ENCODE measurements at regions not wholly inside any gene's neighbourhood (a gene's known extent, or its start where the extent isn't known, plus 50 kb on each side); places are given as distances from the start of the nearest gene placed in this dataset.

DNA sequence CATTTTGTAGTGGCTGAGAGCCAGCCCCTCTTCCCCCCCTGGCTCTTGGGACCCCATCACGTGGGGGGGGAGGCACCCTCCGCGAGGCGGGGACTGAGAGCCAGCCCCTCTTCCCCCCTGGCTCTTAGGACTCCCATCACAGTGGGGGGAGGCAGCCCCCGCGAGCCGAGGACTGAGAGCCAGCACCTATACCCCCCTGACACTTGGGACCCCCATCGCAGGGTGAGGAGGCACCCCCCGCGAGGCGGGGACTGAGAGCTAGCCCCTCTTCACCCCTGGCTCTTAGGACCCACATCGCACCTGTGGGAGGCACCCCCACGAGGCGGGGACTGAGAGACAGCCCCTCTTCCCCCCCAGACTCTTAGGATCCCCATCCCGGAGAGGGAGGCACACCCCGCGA, 2426.5 kb upstream of the PCDH20 start:
- TF ChIP-seq, protein P1, sequence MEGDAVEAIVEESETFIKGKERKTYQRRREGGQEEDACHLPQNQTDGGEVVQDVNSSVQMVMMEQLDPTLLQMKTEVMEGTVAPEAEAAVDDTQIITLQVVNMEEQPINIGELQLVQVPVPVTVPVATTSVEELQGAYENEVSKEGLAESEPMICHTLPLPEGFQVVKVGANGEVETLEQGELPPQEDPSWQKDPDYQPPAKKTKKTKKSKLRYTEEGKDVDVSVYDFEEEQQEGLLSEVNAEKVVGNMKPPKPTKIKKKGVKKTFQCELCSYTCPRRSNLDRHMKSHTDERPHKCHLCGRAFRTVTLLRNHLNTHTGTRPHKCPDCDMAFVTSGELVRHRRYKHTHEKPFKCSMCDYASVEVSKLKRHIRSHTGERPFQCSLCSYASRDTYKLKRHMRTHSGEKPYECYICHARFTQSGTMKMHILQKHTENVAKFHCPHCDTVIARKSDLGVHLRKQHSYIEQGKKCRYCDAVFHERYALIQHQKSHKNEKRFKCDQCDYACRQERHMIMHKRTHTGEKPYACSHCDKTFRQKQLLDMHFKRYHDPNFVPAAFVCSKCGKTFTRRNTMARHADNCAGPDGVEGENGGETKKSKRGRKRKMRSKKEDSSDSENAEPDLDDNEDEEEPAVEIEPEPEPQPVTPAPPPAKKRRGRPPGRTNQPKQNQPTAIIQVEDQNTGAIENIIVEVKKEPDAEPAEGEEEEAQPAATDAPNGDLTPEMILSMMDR (conservative IDR thresholded peaks at IDR 0.05; ENCODE audit: low read depth in 2 of 2), result no peak
- TF ChIP-seq, protein P2, sequence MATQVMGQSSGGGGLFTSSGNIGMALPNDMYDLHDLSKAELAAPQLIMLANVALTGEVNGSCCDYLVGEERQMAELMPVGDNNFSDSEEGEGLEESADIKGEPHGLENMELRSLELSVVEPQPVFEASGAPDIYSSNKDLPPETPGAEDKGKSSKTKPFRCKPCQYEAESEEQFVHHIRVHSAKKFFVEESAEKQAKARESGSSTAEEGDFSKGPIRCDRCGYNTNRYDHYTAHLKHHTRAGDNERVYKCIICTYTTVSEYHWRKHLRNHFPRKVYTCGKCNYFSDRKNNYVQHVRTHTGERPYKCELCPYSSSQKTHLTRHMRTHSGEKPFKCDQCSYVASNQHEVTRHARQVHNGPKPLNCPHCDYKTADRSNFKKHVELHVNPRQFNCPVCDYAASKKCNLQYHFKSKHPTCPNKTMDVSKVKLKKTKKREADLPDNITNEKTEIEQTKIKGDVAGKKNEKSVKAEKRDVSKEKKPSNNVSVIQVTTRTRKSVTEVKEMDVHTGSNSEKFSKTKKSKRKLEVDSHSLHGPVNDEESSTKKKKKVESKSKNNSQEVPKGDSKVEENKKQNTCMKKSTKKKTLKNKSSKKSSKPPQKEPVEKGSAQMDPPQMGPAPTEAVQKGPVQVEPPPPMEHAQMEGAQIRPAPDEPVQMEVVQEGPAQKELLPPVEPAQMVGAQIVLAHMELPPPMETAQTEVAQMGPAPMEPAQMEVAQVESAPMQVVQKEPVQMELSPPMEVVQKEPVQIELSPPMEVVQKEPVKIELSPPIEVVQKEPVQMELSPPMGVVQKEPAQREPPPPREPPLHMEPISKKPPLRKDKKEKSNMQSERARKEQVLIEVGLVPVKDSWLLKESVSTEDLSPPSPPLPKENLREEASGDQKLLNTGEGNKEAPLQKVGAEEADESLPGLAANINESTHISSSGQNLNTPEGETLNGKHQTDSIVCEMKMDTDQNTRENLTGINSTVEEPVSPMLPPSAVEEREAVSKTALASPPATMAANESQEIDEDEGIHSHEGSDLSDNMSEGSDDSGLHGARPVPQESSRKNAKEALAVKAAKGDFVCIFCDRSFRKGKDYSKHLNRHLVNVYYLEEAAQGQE (IDR thresholded peaks at IDR 0.05; ENCODE audit: unreplicated experiment), result no peak
- no peak for TF ChIP-seq POLR2AphosphoS5 (IDR thresholded peaks at IDR 0.05; ENCODE audit: low read depth)
- no peak for TF ChIP-seq ZNF331 (CRISPR knock-in tag; IDR thresholded peaks at IDR 0.05; ENCODE audit: low read depth)
- TF ChIP-seq EZH2 (IDR thresholded peaks at IDR 0.05; ENCODE audit: low read depth, unreplicated experiment), result no peak
- TF ChIP-seq CREB1 (CRISPR knock-in tag; IDR thresholded peaks at IDR 0.05; ENCODE audit: low read depth), result no peak
- no peak for TF ChIP-seq EZH2phosphoT487 (IDR thresholded peaks at IDR 0.05; ENCODE audit: unreplicated experiment)
- TF ChIP-seq STAT1 (IDR thresholded peaks at IDR 0.05; ENCODE audit: unreplicated experiment), result no peak
- TF ChIP-seq, protein P3, sequence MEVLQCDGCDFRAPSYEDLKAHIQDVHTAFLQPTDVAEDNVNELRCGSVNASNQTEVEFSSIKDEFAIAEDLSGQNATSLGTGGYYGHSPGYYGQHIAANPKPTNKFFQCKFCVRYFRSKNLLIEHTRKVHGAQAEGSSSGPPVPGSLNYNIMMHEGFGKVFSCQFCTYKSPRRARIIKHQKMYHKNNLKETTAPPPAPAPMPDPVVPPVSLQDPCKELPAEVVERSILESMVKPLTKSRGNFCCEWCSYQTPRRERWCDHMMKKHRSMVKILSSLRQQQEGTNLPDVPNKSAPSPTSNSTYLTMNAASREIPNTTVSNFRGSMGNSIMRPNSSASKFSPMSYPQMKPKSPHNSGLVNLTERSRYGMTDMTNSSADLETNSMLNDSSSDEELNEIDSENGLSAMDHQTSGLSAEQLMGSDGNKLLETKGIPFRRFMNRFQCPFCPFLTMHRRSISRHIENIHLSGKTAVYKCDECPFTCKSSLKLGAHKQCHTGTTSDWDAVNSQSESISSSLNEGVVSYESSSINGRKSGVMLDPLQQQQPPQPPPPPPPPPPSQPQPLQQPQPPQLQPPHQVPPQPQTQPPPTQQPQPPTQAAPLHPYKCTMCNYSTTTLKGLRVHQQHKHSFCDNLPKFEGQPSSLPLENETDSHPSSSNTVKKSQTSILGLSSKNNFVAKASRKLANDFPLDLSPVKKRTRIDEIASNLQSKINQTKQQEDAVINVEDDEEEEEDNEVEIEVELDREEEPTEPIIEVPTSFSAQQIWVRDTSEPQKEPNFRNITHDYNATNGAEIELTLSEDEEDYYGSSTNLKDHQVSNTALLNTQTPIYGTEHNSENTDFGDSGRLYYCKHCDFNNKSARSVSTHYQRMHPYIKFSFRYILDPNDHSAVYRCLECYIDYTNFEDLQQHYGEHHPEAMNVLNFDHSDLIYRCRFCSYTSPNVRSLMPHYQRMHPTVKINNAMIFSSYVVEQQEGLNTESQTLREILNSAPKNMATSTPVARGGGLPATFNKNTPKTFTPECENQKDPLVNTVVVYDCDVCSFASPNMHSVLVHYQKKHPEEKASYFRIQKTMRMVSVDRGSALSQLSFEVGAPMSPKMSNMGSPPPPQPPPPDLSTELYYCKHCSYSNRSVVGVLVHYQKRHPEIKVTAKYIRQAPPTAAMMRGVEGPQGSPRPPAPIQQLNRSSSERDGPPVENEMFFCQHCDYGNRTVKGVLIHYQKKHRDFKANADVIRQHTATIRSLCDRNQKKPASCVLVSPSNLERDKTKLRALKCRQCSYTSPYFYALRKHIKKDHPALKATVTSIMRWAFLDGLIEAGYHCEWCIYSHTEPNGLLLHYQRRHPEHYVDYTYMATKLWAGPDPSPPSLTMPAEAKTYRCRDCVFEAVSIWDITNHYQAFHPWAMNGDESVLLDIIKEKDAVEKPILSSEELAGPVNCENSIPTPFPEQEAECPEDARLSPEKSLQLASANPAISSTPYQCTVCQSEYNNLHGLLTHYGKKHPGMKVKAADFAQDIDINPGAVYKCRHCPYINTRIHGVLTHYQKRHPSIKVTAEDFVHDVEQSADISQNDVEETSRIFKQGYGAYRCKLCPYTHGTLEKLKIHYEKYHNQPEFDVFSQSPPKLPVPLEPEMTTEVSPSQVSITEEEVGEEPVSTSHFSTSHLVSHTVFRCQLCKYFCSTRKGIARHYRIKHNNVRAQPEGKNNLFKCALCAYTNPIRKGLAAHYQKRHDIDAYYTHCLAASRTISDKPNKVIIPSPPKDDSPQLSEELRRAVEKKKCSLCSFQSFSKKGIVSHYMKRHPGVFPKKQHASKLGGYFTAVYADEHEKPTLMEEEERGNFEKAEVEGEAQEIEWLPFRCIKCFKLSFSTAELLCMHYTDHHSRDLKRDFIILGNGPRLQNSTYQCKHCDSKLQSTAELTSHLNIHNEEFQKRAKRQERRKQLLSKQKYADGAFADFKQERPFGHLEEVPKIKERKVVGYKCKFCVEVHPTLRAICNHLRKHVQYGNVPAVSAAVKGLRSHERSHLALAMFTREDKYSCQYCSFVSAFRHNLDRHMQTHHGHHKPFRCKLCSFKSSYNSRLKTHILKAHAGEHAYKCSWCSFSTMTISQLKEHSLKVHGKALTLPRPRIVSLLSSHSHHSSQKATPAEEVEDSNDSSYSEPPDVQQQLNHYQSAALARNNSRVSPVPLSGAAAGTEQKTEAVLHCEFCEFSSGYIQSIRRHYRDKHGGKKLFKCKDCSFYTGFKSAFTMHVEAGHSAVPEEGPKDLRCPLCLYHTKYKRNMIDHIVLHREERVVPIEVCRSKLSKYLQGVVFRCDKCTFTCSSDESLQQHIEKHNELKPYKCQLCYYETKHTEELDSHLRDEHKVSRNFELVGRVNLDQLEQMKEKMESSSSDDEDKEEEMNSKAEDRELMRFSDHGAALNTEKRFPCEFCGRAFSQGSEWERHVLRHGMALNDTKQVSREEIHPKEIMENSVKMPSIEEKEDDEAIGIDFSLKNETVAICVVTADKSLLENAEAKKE (CRISPR knock-in tag; IDR thresholded peaks at IDR 0.05), result no peak
- no peak for TF ChIP-seq NANOG (IDR thresholded peaks at IDR 0.05; ENCODE audit: borderline replicate concordance)
- no peak for TF ChIP-seq JUNB (IDR thresholded peaks at IDR 0.05; ENCODE audit: unreplicated experiment)

All from GM23338 (cell line).